ENCODE measurements at regions not wholly inside any gene's neighbourhood (a gene's known extent, or its start where the extent isn't known, plus 50 kb on each side); places are given as distances from the start of the nearest gene placed in this dataset.

GRCh38 chr3:73680391-73681095, 55.8 kb upstream of the PDZRN3 start:
- no peak for DNase-seq
- Histone ChIP-seq H3K4me3 (no peak overlapping the region), H3K36me3 (no peaks in the 10 kb centered on the region), H3K4me1 (no peaks in the 10 kb centered on the region), H3K9me3 (no peaks in the 10 kb centered on the region), H3K27ac (no peak overlapping the region), H3K27me3 (no peaks in the 10 kb centered on the region)
- TF ChIP-seq CTCF (IDR thresholded peaks at IDR 0.05), result no peak
- TF ChIP-seq POLR2A (IDR thresholded peaks at IDR 0.05), result no peak

- no peaks in the 10 kb centered on the region for H3K9me3 ChIP-seq
- H3K27ac ChIP-seq, result no peak overlapping the region
- DNase-seq, result no peak
- H3K4me1 ChIP-seq, result no peaks in the 10 kb centered on the region
- H3K27me3 ChIP-seq, result no peaks in the 10 kb centered on the region
- TF ChIP-seq POLR2A (IDR thresholded peaks at IDR 0.05), result no peak
- no peak for TF ChIP-seq CTCF (IDR thresholded peaks at IDR 0.05)
- H3K4me3 ChIP-seq, result no peak overlapping the region
- H3K36me3 ChIP-seq, result no peaks in the 10 kb centered on the region
Measured at GRCh38 chr3:73677336-73678024, 52.7 kb upstream of the PDZRN3 start.

Small RNA genes in the stretch of these regions (small RNA-seq; reads per million reads assigned to genes)
- gene RF00017, result 0 reads per million in 2 donors

Measured in Peyer's patch (tissue), 4 donors.